ENCODE measurements at regions not wholly inside any gene's neighbourhood (a gene's known extent, or its start where the extent isn't known, plus 50 kb on each side); places are given as distances from the start of the nearest gene placed in this dataset.

- CTCF ChIA-PET: no interaction called here
- POLR2A ChIA-PET: no interaction called here
- Mint-ChIP-seq H3K4me1 (no peaks in the 10 kb centered on the region), H3K9me3 (peaks cover 3% of the 10 kb centered on the region), H3K4me3 (no peak overlapping the region), H3K27me3 (no peaks in the 10 kb centered on the region), H3K27ac (no peak overlapping the region), H3K36me3 (ENCODE audit: low read depth) (no peaks in the 10 kb centered on the region)
- DNase-seq: no peak
These were observed 721.5 kb downstream of the POM121L12 start for GRCh38 chr7:53756946-53757345.

GRCh38 chr7:53768186-53768585 is 732.8 kb downstream of the POM121L12 start:
- CTCF ChIA-PET: no interaction called here
- Mint-ChIP-seq H3K9me3 (peaks cover 34% of the 10 kb centered on the region), H3K36me3 (ENCODE audit: low read depth) (no peaks in the 10 kb centered on the region), H3K4me1 (no peaks in the 10 kb centered on the region), H3K27me3 (no peaks in the 10 kb centered on the region), H3K4me3 (no peak overlapping the region), H3K27ac (no peak overlapping the region)
- POLR2A ChIA-PET: no interaction called here
- DNase-seq: no peak

- CTCF ChIA-PET: no interaction called here
- no peak overlapping the region for H3K4me3 Mint-ChIP-seq
These were observed 736.3 kb downstream of the POM121L12 start for GRCh38 chr7:53771701-53772100.

GRCh38 chr7:53776323-53776722 is 740.9 kb downstream of the POM121L12 start:
- peaks cover 15% of the 10 kb centered on the region for H3K9me3 Mint-ChIP-seq
- POLR2A ChIA-PET: no interaction called here
- no peaks in the 10 kb centered on the region for H3K36me3 Mint-ChIP-seq (ENCODE audit: low read depth)
- CTCF ChIA-PET: no interaction called here
- H3K27me3 Mint-ChIP-seq: no peaks in the 10 kb centered on the region
- no peaks in the 10 kb centered on the region for H3K4me1 Mint-ChIP-seq
- DNase-seq: no peak
- H3K27ac Mint-ChIP-seq: no peak overlapping the region
- no peak overlapping the region for H3K4me3 Mint-ChIP-seq

More at GRCh38 chr7:53771701-53772100, 736.3 kb downstream of the POM121L12 start:
- peaks cover 18% of the 10 kb centered on the region for H3K9me3 Mint-ChIP-seq
- H3K27me3 Mint-ChIP-seq: no peaks in the 10 kb centered on the region
- no peak for DNase-seq
- POLR2A ChIA-PET: no interaction called here
- H3K27ac Mint-ChIP-seq: no peak overlapping the region
- no peaks in the 10 kb centered on the region for H3K36me3 Mint-ChIP-seq (ENCODE audit: low read depth)
- H3K4me1 Mint-ChIP-seq: no peaks in the 10 kb centered on the region

- DNase-seq: no peak
- H3K27ac Mint-ChIP-seq: no peak overlapping the region
- ChIA-PET CTCF (no interaction called here), POLR2A (no interaction called here)
- H3K4me3 Mint-ChIP-seq: no peak overlapping the region
- no peaks in the 10 kb centered on the region for H3K36me3 Mint-ChIP-seq (ENCODE audit: low read depth)
- H3K27me3 Mint-ChIP-seq: no peaks in the 10 kb centered on the region
- no peaks in the 10 kb centered on the region for H3K4me1 Mint-ChIP-seq
- peaks cover 11% of the 10 kb centered on the region for H3K9me3 Mint-ChIP-seq
These were observed 752.4 kb upstream of the VSTM2A start for GRCh38 chr7:53789741-53790140.

GRCh38 chr7:53794816-53795215 is 747.4 kb upstream of the VSTM2A start:
- CTCF ChIA-PET: no interaction called here
- DNase-seq: no peak
- no peak overlapping the region for H3K27ac Mint-ChIP-seq
- peaks cover 20% of the 10 kb centered on the region for H3K9me3 Mint-ChIP-seq
- H3K27me3 Mint-ChIP-seq: no peaks in the 10 kb centered on the region
- H3K4me1 Mint-ChIP-seq: no peaks in the 10 kb centered on the region
- H3K4me3 Mint-ChIP-seq: no peak overlapping the region
- H3K36me3 Mint-ChIP-seq (ENCODE audit: low read depth): no peaks in the 10 kb centered on the region
- POLR2A ChIA-PET: no interaction called here

GRCh38 chr7:53800746-53801145 is 741.4 kb upstream of the VSTM2A start:
- H3K4me3 Mint-ChIP-seq: no peak overlapping the region
- no peaks in the 10 kb centered on the region for H3K27me3 Mint-ChIP-seq
- CTCF ChIA-PET: no interaction called here
- H3K27ac Mint-ChIP-seq: no peak overlapping the region
- DNase-seq: no peak
- no peaks in the 10 kb centered on the region for H3K4me1 Mint-ChIP-seq
- POLR2A ChIA-PET: no interaction called here
- H3K9me3 Mint-ChIP-seq: peaks cover 9% of the 10 kb centered on the region
- no peaks in the 10 kb centered on the region for H3K36me3 Mint-ChIP-seq (ENCODE audit: low read depth)

- DNase-seq: no peak
- H3K36me3 Mint-ChIP-seq (ENCODE audit: low read depth): no peaks in the 10 kb centered on the region
- ChIA-PET POLR2A (no interaction called here), CTCF (no interaction called here)
- peaks cover 6% of the 10 kb centered on the region for H3K9me3 Mint-ChIP-seq
- no peak overlapping the region for H3K27ac Mint-ChIP-seq
- no peaks in the 10 kb centered on the region for H3K4me1 Mint-ChIP-seq
- no peak overlapping the region for H3K4me3 Mint-ChIP-seq
- no peaks in the 10 kb centered on the region for H3K27me3 Mint-ChIP-seq
These were observed 736.1 kb upstream of the VSTM2A start for GRCh38 chr7:53806119-53806518.

GRCh38 chr7:53811555-53812079 is 730.6 kb upstream of the VSTM2A start:
- H3K9me3 Mint-ChIP-seq: peaks cover 17% of the 10 kb centered on the region
- H3K4me1 Mint-ChIP-seq: no peaks in the 10 kb centered on the region
- H3K27ac Mint-ChIP-seq: no peak overlapping the region
- ChIA-PET CTCF (no interaction called here), POLR2A (no interaction called here)
- no peaks in the 10 kb centered on the region for H3K36me3 Mint-ChIP-seq (ENCODE audit: low read depth)
- no peak overlapping the region for H3K4me3 Mint-ChIP-seq
- no peak for DNase-seq
- H3K27me3 Mint-ChIP-seq: no peaks in the 10 kb centered on the region

GRCh38 chr7:53812135-53812534 is 730.0 kb upstream of the VSTM2A start:
- ChIA-PET CTCF (no interaction called here), POLR2A (no interaction called here)
- H3K36me3 Mint-ChIP-seq (ENCODE audit: low read depth): no peaks in the 10 kb centered on the region
- H3K4me3 Mint-ChIP-seq: no peak overlapping the region
- no peak overlapping the region for H3K27ac Mint-ChIP-seq
- no peaks in the 10 kb centered on the region for H3K4me1 Mint-ChIP-seq
- DNase-seq: no peak
- H3K9me3 Mint-ChIP-seq: peaks cover 17% of the 10 kb centered on the region
- no peaks in the 10 kb centered on the region for H3K27me3 Mint-ChIP-seq

- ChIA-PET POLR2A (no interaction called here), CTCF (no interaction called here)
- no peaks in the 10 kb centered on the region for H3K27me3 Mint-ChIP-seq
- H3K36me3 Mint-ChIP-seq (ENCODE audit: low read depth): no peaks in the 10 kb centered on the region
- no peak overlapping the region for H3K27ac Mint-ChIP-seq
- no peak for DNase-seq
- no peak overlapping the region for H3K4me3 Mint-ChIP-seq
- H3K9me3 Mint-ChIP-seq: peaks cover 15% of the 10 kb centered on the region
- no peaks in the 10 kb centered on the region for H3K4me1 Mint-ChIP-seq
These were observed 706.9 kb upstream of the VSTM2A start for GRCh38 chr7:53835301-53835700.

GRCh38 chr7:53877688-53878087 is 664.5 kb upstream of the VSTM2A start:
- no peak for DNase-seq
- POLR2A ChIA-PET: no interaction called here
- Mint-ChIP-seq H3K27ac (no peak overlapping the region), H3K4me1 (no peaks in the 10 kb centered on the region), H3K27me3 (no peaks in the 10 kb centered on the region), H3K4me3 (no peak overlapping the region), H3K9me3 (peaks cover 17% of the 10 kb centered on the region), H3K36me3 (ENCODE audit: low read depth) (no peaks in the 10 kb centered on the region)
- CTCF ChIA-PET: no interaction called here

- Mint-ChIP-seq H3K9me3 (peaks cover 25% of the 10 kb centered on the region), H3K4me1 (no peaks in the 10 kb centered on the region), H3K4me3 (no peak overlapping the region), H3K36me3 (ENCODE audit: low read depth) (no peaks in the 10 kb centered on the region), H3K27me3 (no peaks in the 10 kb centered on the region), H3K27ac (no peak overlapping the region)
- DNase-seq: no peak
- CTCF ChIA-PET: no interaction called here
- POLR2A ChIA-PET: no interaction called here
These were observed 641.2 kb upstream of the VSTM2A start for GRCh38 chr7:53900856-53901528.

GRCh38 chr7:53904355-53904754 is 637.8 kb upstream of the VSTM2A start:
- Mint-ChIP-seq H3K36me3 (ENCODE audit: low read depth) (no peaks in the 10 kb centered on the region), H3K4me3 (no peak overlapping the region), H3K27me3 (no peaks in the 10 kb centered on the region), H3K4me1 (no peaks in the 10 kb centered on the region), H3K9me3 (peaks cover 26% of the 10 kb centered on the region), H3K27ac (no peak overlapping the region)
- POLR2A ChIA-PET: no interaction called here
- no peak for DNase-seq
- CTCF ChIA-PET: no interaction called here
